Uterus (tissue), 2 donors: ENCODE measurements at regions not wholly inside any gene's neighbourhood (a gene's known extent, or its start where the extent isn't known, plus 50 kb on each side); places are given as distances from the start of the nearest gene placed in this dataset.

Source experiments
- CTCF ChIP-seq, 4 experiments: fragments of 200-600 bp in 2 of 4; fragments of 450-650 bp in 2 of 4; sonication (generic) in 2 of 4; IDR thresholded peaks; one replicate each; pipeline ENCODE4 v1.5.1; 2016 to 2019; ENCODE audit warnings: antibody characterized with exemption in 4 of 4, mild to moderate bottlenecking in 2 of 4, moderate library complexity in 1 of 4
- POLR2A ChIP-seq, 2 donors: fragments of 450-650 bp; IDR thresholded peaks; one replicate each; pipeline ENCODE4 v1.6.1; 2016; ENCODE audit warnings: antibody characterized with exemption in 2 of 2, mild to moderate bottlenecking in 1 of 2, moderate library complexity in 1 of 2

GRCh38 chr5:96014395-96014794 is 52.7 kb upstream of the ELL2 start:
- TF ChIP-seq CTCF (IDR thresholded peaks at IDR 0.05) (no peak), POLR2A (IDR thresholded peaks at IDR 0.05) (no peak)
